Activated CD8-positive, alpha-beta memory T cell treated with anti-CD3 and anti-CD28 coated beads for 48 hours (primary cell): ENCODE measurements at regions not wholly inside any gene's neighbourhood (a gene's known extent, or its start where the extent isn't known, plus 50 kb on each side); places are given as distances from the start of the nearest gene placed in this dataset.

Experiments used
- DNase-seq, 3 experiments: peaks; one replicate each; pipeline ENCODE4 v3.0.0-alpha.2; 2020; ENCODE audit warnings: low read depth in 2 of 3, low spot score in 2 of 3

GRCh38 chr1:29811727-29812407 lies 575.5 kb downstream of the PTPRU start:
- no peak for DNase-seq

DNA sequence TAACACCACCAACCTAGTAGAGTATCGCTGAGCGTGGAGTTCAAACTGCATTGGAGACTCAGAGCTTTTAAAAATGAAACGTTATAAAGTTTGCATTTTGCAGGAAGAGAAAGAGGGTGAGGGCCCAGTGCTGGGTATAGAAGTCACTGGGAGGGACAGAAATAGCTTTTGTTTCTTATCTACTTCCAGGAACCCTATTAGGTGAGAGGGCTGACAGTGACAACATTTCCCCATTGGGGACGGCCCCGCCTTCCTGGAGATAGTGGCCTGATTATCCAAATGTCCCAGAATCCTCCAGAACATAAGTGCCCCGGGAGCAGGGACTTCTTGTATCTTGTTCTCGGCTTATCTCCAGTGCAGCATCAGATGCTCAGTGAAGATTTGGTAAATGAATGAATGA lies 574.9 kb downstream of the PTPRU start:
- DNase-seq: no peak

- DNase-seq: no peak
These were observed 574.1 kb downstream of the PTPRU start for GRCh38 chr1:29810121-29811120.

GRCh38 chr1:29809446-29810120 lies 573.3 kb downstream of the PTPRU start:
- DNase-seq: no peak

DNA sequence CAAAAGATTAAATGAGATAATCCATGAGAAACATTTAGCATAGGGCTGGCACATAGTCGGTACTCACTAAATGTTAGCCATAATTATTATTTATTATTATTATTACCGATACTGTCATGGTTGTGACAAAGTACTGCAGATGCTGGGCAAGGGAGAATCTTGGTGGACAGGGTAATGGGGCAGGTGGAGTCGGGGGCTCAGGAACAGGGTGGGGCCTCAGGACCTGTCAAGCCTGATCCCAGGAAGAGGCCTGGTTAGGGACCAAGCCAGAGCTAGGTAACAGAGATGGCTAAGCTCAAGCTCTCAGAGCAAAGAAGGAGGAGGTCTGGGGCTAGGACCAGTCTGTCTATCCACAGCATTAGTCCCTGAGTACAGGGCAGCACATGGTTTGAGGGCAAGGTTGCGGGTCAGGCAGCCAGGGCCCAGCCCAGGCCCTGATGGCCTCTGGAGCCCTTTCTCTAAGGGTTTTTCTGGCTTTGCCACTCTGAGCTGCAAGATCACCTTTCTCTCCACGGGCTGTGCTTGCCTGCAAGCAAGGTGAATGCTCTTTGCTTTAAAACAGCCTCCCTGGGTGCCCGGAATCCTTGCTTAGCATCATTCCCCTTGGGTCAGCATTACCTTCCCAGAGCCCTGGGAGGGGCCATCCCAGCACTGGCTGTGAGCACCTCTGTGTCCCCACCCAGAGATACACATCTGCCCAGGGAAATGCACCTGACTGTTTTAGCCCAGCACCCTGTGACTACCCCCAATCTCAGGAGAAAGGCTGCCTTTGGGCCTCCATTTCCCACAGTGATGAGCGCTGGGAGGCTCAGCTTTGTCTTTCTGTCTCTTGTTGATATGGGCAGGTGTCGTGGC lies 572.0 kb downstream of the PTPRU start:
- DNase-seq: no peak

DNA sequence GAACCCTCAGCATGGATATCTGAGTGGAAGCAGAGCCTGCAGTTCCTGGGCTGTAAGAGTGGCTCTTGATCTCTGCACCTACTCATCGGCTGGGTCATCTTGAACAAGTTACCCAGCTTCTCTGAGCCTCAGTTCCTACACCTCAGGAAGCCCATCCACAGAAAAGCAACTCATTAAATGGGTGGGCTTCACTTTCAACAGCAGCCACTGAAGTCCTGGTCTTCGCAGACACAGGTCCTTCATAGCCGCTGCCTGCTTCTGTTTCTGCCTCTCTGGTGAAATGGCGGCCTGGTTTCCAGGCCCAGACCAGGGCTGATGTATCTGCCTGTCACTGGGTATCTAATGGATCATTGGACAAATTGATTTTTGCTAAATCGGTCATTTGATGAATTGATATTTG lies 571.4 kb downstream of the PTPRU start:
- no peak for DNase-seq

DNA sequence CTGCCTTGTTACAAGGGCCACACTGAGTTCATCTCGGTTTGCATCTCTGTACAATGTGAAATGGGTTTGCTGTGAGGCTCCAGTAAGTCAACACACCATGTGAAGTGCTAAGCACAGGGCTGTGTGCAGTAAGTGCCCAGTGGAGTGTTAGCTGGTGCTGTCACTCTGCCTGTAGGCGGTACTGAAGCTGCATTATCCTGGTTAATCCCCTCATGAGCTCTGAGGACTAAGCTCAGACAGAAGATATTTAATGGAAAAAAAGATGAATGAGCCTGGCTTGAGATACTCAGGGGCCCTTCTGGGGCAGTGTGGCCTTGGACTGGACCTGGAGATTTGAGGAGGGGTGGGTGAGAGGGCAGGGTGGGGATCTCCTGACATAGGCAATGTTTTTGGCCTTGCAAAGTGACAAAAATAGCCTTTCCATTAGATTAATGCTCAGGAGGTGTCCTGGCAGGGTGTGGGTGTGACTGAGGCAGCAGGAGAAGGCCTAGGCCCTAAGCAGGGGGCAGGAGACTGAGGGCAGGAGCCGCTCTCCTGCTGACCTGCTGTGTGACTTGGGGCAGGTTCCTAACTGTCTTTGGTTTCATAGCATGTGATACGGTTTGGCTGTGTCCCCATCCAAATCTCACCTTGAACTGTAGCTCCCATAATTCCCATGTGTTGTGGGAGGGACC lies 570.5 kb downstream of the PTPRU start:
- DNase-seq: no peak

DNA sequence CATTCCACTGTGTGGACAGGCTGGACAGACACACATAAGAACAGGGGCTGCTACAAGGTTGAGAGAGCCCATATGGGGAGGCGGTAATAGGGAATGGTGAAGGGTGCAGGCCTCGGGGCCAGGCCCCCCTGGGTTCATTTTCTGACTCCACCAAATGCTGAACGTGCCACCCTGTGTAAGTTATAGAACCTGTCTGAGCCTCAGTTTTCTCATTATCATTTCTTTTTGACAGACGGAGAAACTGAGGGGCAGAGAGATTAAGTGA lies 569.5 kb downstream of the PTPRU start:
- DNase-seq: no peak

GRCh38 chr1:29805122-29805895 lies 569.0 kb downstream of the PTPRU start:
- no peak for DNase-seq

GRCh38 chr1:29804181-29804899 lies 568.0 kb downstream of the PTPRU start:
- no peak for DNase-seq

DNA sequence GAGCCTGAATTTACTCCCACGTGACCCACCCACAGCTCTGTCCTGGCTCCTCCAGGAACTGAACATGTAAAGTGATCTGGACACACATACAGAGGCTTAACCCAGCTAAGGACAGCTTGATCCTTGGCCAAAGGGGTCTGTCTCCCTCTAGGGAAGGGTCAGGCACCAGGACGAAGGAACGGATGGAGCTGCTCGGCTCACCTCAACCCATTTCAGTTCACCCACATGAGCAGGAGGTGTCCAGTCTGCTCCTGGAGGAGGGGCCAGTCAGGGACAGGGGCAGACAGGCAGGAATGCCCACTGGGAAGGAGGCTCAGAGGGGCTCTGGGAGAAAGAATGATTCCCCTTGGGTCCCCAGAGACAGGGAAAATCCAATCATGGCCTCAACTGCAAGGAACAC lies 567.2 kb downstream of the PTPRU start:
- DNase-seq: no peak

DNA sequence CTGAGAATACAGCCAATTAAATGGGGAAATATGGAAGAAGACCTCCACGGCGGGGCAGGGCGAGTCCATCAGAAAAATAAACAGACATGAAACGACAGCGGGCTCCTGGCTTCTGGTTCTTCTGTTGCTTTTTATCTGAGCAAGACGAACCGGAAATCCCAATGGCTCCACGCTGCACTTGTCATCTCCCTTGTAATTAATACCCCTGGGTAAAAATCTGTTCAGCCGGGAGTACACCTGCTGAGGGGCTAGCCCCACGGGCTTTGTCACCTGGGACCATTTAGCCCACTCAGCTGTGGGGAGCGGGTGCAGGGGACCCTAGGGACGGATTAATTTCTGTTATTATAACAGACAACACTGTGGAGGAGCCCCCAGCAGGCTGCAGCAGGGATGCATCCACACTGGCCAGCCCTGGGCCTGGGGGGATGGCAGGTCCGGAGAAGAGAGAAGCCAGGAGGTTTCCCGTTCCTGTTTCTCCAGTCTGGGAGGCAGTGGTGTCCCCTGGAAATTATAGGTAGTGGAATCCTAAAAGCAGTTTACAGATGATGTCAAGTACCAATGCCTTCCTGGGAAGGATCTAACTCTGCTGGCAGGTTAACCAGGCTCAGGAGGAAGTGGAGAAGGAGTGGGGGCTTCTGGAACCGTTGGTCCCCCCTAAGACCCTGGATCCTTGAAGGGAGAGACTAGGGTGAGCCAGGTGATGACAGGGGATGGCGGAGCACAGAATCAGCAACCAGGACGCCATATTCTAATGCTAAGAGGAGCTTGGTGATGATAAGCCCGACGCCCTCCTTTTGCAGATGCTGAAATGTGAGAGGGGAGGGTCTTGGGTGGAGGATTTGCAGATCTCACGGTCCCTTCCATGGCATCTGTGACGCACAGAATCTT lies 566.1 kb downstream of the PTPRU start:
- no peak for DNase-seq

- no peak for DNase-seq
These were observed 565.2 kb downstream of the PTPRU start for GRCh38 chr1:29801561-29801973.

- DNase-seq: no peak
These were observed 564.7 kb downstream of the PTPRU start for GRCh38 chr1:29801003-29801402.

DNA sequence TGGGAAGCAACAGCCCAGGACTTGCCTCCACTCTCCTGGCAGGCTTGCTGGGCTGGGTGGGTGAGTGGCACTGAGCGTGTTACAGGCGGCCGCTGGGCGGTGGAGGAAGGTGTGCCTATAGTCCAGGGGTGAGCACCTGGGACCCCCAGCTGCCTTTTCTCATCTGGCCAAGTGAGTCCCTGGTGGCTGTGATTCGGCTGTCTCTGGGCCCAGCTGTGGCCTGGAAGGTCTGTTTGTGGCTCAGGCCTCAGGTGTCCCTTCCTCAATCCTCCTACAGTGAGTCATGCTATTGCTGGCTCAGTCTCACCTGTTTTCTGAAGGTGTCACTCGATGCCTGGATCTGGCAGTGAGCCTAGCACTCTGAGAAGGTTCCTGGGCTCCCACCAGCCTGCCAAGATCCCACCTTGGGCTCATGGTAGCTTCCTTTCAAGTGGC lies 564.2 kb downstream of the PTPRU start:
- DNase-seq: no peak

- DNase-seq: no peak
These were observed 563.8 kb downstream of the PTPRU start for GRCh38 chr1:29800120-29800519.

GRCh38 chr1:29798699-29799566 lies 562.6 kb downstream of the PTPRU start:
- no peak for DNase-seq
